NCI-H1417 treated with DMSO at 0.1 percent for 48 hours (cell line): ENCODE measurements at regions not wholly inside any gene's neighbourhood (a gene's known extent, or its start where the extent isn't known, plus 50 kb on each side); places are given as distances from the start of the nearest gene placed in this dataset.
A peak's percentile ranks its signal among the peaks of the same experiment; 100 is the strongest.

Experiments used
- DNase-seq: peaks from one replicate; lab custom pipeline; 2025; lab: John Stamatoyannopoulos, UW

DNA sequence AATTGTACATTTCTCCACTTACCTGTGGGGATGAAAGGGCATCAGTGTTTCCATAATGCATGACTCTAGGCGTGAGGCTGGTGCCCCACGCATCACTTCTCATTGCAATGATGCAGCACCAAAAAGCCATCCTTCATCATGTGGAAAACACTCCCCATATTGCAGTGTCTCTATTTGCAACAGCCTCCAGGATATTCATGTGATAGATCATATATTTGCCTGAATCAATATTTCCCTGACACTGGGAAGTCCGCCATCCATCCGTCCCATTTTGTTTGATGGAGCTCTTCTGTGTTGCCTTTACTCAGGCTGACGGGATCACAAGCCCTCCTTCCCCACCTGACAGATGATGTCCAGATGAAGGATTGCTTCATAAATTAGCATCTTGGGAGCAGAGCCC, 74.5 kb upstream of the CAMK1G start:
- DNase-seq = no peak

DNA sequence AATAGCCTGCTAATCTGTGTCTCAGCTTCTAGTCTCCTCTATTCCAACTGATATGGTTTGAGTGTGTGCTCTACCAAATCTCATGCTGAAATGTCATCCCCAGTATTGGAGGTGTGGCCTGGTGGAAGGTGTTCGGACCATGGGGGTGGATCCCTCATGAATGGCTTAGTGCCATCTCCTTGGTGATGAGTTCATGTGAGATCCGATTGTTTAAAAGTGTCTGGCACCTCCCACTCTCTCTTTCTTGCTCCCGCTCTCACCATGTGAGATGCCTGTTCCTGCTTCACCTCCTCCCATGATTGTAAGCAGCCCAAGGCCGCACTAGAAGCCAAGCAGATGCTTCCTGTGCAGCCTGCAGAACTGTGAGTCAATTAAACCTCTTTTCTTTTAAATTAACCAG, 73.5 kb upstream of the CAMK1G start:
- DNase-seq = no peak

DNA sequence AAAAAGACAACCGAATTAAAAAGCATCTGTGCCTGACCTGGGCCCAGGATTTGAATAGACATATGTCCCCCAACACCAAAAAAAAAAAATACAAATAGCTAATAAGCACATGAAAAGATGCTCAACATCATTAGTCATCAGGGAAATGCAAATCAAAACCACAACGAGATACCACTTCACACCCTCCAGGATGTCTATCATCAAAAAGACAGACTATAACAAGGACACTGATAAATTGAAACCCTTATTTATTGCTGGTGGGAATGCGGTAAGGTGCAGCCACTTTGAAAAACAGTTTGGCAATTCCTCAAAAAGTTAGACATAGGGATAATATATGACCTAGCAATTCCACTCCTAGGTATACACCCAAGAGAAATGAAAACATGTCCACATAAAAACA, 72.3 kb upstream of the CAMK1G start:
- no peak for DNase-seq

DNA sequence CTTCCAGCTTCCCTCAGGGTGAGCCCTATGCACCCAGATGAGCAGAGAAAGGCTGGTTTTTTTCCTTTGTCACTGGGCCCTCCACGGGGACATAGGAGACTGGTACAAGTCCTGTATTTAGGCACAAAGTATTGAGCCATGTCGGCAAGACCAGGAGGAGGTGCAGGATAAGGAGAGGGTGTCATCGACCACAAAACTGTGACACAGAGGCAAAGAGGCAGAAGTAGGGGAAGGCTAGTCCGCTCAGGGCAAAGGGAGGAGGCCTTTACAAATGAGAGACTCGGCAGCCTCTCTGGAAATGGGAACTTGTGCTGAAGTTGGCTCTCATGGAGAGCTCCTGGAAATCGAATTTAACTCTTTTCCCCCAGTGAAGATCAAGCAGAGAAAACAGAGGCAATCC, 70.7 kb upstream of the CAMK1G start:
- DNase-seq = no peak

DNA sequence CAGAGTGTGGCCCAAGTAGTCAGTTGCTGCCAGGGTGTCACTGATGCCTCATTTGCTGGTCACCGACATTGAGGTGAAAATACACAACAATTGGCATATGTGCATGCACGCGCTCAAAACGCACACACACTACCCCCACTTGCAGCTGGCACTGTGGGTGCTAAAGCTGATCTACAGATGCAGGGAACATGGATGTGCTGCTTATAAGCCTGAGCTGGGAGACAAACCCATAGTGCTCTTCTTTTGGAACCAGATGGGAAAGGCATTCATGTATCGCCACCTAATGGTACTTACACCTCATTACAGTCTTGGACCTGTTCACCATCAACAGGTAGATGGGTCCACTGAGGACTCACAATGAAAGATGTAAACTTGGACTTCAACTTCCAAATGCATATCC, 70.3 kb upstream of the CAMK1G start:
- peak; percentile 10 for DNase-seq

DNA sequence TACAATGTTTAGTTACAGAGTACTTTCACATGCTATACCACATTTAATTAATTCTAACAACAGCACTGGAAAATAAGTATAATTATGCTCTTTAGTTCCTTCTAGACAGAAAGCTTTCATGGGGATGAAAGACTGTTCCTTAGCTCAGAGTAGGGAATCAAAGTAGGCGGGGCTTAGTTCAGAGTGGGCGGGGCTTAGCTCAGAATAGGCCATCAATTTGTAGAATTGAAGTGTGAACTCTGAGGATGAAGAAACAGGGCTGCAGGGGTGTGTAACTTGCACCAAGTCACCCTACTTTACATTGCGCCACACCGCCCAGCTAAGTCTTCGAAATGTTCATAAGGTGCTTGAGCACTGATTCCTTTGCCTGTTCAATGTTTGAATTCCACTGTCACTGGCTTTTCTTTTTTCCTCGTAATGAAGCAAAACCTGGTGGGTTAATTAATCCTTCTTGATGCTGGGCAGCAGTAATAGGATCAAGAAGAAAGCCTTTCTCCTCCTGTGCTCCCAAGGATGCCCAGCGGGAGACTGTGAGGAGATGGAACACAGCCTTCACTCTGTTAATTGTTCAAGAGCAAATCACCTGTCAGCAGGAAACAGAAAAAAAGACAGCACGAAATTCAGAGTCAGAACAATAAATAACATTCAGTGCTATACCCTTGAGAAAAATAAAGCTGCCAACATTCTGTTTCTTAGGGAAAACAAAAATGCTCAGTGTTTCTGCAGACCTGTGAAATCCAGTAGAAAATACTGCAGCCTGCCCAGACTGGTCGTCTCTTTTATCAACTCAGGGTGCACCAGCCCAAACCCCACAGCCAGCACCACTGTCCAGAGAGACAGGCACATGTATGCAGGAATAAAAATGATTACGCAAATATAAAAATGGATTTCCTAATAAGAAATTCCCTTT, 66.5 kb upstream of the CAMK1G start:
- no peak for DNase-seq

DNA sequence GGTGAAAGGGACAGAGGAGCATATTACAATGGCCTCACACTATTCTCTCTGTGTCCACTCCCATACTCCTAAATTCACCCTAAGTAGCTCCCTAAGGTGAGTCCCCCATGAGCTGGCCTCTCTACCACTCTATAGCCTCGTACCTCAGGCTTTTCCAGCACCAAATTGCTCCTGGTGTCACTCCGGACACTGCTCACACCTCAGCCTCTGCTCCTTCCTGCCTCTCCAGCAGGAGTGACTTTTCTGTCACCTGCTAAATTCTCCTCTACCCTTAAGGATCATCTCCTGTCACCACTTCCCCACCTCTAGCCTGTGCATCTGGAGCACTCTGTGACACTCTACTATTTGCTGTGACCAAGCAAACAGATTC, 65.8 kb upstream of the CAMK1G start:
- DNase-seq = no peak

DNA sequence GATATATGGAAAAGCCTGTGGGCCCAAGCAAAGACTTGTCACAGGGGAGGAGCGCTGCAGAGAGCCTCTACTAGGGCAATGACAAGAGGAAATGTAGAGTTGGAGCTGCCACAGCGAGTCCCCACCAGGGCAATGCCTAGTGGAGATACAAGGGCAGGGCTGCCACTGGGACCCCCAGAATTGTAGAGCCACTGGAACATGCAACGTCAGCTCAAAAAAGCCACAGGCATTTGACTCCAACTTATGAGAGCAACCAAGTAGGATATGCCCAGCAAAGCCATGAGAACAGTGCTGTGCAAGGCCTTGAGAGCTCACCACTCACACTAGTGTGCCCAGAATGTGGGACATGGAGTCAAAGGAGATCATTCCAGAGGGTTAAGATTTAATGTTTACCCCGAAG, 63.7 kb upstream of the CAMK1G start:
- DNase-seq = no peak

DNA sequence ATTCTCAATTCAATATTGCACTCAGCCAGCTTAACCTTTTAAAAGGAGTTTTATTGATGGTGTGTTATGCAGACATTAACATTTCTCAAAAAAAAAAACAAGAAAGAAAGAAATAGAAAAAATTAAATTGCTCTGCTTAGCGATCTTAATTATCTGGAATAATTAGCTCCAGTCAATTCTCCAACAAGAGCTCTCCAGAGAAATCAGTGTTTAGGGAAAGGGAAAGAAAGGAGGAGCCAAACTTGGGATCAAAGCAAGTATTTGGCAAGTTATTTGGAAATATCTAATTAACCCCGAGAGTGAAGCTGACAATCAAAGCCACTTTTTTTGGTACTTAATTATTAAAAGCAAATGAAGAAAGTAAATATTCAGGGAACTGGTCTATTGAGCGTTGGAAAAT, 60.7 kb upstream of the CAMK1G start:
- no peak for DNase-seq

DNA sequence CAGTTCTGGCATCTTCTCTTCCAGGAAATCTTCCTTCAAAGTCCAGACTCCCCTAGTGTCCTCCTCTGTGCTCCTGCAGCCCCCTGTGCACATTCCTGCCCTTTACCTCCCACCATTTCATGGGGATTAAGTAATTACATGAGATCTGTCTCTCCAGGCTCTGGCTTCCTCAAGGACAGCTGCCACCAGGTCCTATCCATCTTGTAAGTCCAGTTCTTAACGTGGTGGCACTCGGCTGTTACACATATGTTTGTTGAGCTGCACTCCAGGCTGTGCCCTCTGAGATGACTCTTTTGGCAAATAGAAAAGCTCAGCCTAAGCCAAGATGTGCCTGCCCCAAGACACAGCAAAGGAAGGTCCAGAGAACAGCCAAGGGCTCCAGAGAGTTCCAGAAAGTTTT, 57.4 kb upstream of the CAMK1G start:
- DNase-seq = no peak

DNA sequence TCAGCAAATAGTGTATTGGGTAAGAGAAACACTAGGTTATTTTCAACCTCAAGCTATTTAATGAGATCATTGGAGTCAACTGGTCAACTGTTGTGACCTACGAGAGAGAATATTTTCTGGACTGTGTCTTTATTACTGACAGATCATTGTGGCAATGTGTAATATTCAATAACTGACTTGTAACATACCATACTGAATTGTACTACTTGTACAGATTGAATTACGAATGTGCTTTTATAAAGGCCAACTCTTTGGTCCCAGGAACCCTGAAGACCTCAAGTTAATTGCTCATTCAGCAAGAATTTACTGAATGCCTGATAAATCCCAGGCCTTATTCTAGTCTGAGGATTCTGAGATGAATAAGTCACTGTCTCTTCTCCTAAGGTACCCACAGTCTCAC, 56.1 kb upstream of the CAMK1G start:
- no peak for DNase-seq

DNA sequence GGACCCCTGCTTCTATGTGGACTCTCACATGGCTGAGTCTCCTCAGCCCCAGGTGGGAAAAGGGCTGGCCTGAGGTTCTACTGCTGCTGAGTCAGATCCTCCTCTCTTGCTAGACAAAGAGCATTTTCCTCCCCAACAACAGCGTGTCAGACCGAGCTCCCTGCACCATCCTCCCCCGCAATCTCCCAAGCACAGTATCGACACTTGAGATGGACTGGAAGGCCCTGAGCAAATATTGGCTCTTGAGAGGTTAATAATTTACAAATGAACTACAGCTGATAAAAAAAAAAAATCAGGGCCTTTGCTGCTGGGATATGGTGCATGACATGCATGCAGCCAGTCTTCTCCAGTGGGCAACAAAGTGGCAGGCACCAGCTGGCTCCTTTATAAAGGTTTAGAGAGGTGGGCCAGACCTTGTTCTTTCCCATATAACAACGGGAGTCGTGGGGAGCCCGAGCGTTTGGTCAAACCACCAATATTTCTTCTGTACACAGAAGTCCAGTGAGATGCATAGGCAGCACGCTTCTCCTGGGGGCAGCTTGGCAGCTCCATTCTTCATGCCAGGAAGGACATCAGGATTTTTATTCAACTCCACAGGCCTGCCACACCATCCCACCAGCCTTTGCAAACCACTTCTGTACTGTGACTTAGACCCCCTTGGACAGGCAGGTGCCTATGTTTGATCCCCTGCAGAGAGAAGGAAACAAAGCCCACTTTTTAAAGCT, 55.4 kb upstream of the CAMK1G start:
- peak; percentile 25 for DNase-seq

DNA sequence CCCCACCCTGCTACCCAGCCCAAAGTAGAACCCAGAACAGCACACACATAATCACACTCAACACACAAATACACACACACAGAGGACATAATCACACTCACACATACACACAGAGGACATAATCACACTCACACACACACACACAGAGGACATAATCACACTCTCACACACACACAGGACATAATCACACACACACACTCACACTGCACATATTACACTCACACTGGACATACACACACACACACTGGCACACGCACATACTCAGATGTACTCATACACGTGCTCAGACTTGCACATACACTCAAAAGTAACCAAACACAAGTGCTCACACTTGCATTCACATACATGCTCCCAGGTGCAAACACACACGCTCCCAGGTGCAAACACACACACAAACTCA, 54.3 kb upstream of the CAMK1G start:
- no peak for DNase-seq

DNA sequence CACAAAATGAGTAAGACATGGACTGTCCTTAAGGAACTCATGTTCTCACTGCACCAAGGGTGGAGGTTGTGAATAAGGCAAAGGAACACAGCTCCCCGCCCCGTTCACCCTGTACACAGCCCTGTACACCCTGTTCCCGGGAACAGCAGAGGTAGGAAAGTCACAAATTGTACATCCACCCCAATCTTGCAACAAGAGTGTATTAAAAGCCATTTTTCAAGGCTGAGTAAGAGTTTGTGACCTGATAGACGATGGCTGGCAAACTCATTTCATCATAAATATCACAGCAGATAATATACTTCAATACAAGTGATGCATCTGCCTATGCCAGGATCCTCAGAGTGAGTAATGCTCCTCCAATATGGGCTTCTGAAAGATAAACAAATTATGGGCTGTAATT, 52.5 kb upstream of the CAMK1G start:
- no peak for DNase-seq

DNA sequence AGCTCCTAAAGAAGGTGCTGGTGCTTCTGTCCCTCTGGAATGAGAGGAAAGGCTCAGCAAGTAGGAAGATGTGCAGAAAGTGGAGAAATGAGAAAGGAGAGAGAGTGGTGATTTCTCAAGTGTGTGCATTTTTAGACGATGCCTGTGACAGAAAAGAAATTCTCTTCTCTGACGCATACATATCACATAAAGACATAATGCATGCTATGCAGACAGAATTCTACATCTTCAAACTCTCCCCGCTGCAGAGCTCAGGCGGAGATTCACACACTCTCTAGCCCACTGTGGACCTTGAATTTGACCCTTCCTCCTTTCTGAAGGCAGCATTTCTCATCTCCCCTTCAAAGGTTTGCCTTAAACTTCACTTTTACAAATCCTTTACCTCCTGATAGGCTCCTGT, 52.0 kb upstream of the CAMK1G start:
- DNase-seq = no peak
